ENCODE measurements at regions not wholly inside any gene's neighbourhood (a gene's known extent, or its start where the extent isn't known, plus 50 kb on each side); places are given as distances from the start of the nearest gene placed in this dataset.

- TF ChIP-seq ARNT (IDR thresholded peaks at IDR 0.05) (no peak), NFRKB (IDR thresholded peaks at IDR 0.05) (no peak), BHLHE40 (IDR thresholded peaks at IDR 0.05; ENCODE audit: borderline replicate concordance) (no peak), SP1 (IDR thresholded peaks at IDR 0.05) (no peak), FOXK2 (IDR thresholded peaks at IDR 0.05) (no peak), PKNOX1 (IDR thresholded peaks at IDR 0.05) (no peak), FOXM1 (IDR thresholded peaks at IDR 0.05; ENCODE audit: borderline replicate concordance) (no peak), TARDBP (IDR thresholded peaks at IDR 0.05) (no peak), ELF4 (IDR thresholded peaks at IDR 0.05) (no peak), FOXA1 (IDR thresholded peaks at IDR 0.05) (no peak), SUZ12 (IDR thresholded peaks at IDR 0.05) (no peak), CTBP1 (IDR thresholded peaks at IDR 0.05; ENCODE audit: borderline replicate concordance) (no peak), L3MBTL2 (conservative IDR thresholded peaks at IDR 0.05) (no peak)
Observed at GRCh38 chr6:1497761-1498105, 108.4 kb downstream of the FOXF2 start.
